MV-4-11 (cell line): ENCODE measurements at regions not wholly inside any gene's neighbourhood (a gene's known extent, or its start where the extent isn't known, plus 50 kb on each side); places are given as distances from the start of the nearest gene placed in this dataset.
A peak's percentile ranks its signal among the peaks of the same experiment; 100 is the strongest.
"Not testable (repeated sequence)": the region's sequence is repeated elsewhere in the genome, so short reads cannot be mapped to it uniquely, and the experiment has no call there.

ENCODE experiments used
- DNase-seq: peaks from one replicate; lab custom pipeline; 2025; lab: John Stamatoyannopoulos, UW

DNA sequence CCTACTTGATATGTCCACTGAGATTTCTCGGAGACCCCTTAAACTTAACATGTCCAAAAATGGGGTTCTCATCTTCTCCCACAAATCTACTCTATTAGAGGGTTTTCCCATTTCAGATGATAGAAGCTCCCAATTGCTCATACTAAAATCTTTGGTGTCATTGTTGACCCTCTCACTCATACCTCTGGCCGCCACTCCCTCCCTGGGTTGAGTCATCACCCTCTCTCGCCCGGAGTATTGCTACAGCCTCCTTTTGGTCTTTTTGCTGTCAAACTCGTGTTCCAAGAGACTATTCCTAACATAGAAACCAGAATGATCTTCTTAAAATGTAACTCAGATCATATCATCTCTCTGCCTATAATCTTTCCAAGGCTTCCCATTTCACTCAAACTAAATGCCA, 91.0 kb upstream of the GNAQ start:
- DNase-seq: no peak

DNA sequence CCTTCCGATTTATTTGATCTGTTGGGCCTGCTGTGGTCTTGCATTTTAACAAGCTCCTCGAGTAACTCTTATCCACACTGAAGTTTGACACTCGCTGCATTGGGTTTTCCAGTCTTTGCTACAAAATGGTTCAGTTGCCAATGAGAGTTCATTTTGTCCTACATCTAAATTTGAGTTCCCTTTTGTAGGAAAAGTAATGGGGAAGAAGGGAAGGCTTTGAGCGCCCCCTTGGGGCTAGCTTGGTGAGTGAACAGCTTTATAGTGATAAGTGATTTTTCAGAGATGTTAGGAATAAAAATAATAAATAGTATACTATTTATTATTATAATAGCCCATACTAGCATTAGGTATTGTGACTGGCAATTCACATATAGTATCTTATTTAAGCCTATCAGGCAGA, 89.9 kb upstream of the GNAQ start:
- DNase-seq: peak; percentile 72

DNA sequence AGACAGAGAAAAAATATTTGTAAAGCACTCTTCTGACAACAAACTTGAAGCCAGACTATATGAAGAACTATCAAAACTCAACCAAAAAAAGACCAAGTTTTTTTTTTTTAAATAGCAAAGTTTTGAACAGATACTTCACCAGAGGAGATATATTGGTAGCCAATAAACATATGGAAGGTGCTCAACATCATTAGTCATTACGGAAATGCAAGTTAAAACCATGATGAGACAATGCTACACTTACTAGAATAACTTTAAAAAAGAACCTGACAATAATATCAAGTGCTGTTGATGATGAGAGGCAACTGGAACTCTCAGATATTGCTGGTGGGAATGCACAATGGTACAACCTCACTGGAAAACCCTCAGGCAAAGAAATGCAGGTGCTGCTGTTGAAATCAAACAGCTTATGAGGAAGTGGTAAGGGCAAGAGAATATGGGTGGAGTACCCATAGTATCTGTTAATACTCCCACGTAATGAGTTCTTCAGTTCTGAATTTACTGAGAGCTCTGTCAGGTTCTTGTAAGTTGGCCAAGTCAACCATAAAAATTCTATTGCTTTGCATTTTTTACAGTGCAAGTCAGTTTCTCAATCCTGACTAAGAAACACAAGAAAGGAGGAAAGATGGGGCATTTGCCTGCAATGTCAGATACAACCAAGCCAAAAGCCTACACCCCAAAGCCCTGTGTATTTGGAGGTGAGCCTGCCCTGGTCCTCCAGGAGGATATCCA, 87.3 kb upstream of the GNAQ start:
- peak; percentile 96 for DNase-seq

DNA sequence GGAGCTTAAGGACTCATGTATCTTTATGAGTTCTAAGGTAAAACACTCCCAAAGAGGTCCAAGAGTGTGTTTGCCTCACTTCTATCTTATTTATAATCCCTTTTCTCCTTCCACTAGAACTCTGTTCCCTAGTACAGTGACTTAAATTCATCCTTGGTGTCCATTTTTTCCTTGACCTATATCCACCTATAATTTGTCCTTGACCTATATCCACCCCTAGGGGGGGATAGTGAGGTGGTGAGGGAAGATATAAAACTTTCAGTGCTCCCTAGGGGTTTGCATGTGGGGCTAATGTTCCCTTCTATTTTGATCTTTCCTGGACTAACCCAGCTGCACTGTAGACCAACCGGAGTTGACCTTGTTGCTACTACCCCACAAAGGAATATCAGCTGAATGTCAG, 83.5 kb upstream of the GNAQ start:
- peak; percentile 42 for DNase-seq

DNA sequence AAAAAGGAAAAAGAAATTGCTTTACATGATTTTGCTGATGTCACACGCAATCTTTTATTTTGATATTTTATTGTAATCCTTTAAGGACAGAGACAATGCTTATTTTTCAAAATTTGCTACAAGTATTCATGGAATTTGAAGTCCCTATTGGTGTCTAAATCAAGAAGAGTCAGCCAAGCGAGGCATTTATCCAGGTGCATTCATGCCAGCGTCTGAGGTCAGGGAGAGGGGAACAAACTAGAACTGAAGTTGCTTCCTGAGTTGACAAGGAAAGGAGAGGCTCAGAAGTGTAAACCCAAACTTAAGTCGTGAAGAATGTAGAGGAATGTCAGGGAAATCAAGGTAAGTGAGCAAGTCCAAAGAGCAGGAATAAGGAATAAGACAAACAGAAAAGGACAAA, 83.0 kb upstream of the GNAQ start:
- DNase-seq: no peak

DNA sequence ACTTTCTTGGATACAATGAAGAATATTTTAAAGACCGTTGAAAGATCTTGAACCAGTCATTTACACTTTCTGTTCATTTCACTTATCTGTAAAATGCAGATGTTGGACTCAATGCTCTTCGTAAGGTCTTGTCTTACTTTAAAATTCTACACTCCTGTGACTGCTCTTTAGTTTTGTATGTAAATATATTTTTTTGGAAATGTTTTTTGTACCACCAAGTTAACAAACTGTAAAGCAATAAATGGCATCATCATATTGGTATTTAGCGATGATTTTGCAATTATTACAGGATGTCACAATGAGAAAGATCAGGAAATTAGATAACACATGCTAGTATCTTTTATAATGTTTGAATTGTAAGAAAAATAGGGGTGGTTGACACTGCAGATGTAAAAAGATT, 80.8 kb upstream of the GNAQ start:
- DNase-seq: no peak

DNA sequence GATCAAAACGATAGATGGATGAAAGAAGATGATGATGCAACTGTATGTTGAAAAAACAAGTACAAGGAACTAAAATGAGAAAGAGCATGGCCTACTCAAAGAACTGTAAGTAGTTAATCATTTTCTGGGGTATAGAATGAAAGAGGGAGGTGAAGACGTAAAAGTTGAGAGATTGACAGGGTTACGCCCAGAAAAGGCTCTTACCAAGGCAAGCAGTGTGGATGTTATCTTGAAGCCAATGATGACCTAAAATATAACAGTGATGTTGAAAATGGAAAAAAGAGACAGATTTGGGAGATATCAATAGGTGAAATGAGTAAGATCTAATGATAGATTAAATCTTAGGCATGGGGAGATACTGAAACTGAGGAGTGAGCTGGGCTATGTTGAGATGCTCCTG, 80.4 kb upstream of the GNAQ start:
- peak; percentile 15 for DNase-seq

DNA sequence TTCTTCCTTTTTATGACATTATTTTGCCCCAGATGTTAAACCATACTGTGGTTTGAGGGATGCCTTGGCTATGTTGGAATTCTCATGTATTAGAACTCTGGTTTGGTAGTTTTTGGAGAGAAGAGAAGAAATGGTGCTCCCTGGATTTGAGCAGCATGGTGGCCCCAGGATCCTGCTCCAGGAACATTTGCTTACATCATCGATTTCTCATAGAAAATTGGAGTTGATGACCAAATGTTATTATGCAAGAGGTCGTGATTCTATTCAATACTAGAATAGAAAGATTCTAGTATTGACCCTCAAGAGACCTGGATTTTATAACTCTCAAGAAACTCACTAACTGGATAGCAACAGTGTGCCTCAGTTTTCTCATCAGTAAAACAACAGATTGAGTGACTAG, 77.5 kb upstream of the GNAQ start:
- no peak for DNase-seq

DNA sequence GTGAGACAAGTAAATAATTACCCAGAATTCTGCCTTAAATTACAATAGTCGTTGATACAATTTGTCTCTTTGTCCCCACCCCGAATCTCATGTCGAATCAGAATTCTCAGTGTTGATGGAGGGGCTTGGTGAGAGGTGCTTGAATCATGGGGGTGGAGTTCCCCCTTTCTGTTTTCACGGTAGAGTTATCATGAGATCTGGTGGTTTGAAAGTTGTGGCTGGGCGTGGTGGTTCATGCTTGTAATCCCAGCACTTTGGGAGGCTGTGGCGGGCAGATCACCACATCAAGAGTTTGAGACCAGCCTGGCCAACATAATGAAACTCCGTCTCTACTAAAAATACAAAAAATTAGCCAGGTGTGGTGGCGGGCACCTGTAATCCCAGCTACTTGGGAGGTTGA, 75.0 kb upstream of the GNAQ start:
- not testable (repeated sequence) for DNase-seq

DNA sequence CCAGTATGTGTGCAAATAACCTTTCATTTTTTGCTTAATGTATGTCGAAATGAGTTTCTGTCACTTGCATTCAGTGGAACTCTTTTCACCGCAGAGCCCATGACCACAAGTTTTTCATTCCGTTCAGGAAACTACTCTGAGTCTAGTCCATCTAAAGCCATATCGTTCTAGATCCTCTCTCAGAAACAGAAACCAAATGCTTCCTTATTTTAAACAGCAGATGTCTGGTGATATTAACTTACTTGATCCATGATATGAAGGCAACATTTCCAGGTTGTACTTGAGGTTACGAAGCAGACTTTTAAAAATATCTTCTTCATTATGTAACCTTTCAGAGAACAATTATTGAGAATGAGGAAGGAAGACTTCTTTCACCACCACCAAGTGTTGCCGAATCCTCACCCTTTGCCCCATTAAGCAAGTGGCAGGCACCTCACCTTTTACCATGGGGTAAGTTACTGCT, 72.4 kb upstream of the GNAQ start:
- DNase-seq: peak; percentile 100

DNA sequence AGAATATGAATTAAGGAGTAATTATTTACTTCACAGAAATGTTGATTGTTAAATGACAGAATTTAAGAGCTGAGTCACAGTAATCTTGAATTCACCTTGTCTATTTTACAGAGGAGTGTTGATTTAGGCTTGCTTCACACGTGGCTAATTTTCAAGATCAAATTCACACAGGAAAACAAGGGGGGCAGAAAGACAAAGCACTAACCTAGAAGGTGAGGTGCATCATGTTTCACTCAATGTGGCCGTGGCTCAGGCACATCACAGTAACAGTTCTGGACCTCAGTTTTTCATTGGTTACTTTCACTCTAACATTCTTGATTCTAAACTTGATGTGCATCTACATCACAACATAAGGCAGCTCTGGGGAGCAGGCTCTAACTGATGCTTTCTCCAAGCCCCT, 69.6 kb upstream of the GNAQ start:
- DNase-seq: no peak

DNA sequence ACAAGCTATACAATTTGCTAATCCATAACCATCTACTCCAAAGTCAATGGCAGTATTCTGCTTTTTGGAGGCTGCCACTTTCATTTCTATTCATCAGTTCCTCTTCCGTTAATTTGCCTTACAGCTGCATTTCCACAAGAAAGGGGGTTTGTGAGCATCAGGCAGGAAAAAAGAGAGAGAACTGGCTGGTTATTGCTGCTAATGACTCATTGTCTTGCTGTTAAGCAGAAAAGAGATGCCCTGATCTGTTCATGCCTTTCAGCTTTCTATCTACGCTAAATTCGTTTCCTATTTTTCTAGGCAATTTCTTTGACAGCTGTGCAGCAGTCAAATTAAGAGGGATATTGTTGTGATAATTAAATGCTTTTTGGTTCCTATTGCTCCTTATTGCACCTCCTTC, 65.9 kb upstream of the GNAQ start:
- DNase-seq: peak; percentile 99

DNA sequence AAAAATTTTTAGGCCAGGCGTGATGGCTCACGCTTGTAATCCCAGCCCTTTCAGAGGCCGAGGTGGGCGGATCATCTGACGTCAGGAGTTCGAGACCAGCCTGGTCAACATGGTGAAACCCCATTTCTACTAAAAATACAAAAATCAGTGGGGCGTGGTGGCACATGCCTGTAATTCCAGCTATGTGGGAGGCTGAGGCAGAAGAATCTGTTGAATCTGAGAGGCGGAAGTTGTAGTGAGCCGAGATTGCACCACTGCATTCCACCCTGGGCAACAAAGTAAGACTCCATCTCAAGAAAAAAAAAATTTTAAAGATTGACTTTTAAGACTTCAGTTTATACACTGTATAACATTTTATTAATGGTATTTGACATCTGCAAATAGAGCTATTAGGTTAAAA, 60.1 kb upstream of the GNAQ start:
- DNase-seq: no peak

DNA sequence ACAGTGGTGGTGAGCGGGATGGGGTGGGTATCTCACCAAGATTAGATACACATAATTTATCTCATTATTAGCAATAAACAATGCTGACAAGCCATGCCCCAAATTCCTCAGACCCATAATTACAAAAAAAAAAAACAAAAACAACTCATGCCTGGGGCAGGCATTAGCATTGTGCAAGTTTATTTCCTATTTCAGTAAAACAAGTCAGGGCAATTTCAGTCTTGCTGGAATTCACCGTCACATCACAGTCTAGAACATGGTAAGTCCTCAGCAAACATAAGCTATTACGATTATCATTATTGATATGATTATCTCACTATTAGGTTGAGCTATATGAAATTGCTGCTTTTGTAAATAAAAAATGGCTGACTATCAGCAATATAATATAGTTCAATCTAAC, 57.5 kb upstream of the GNAQ start:
- no peak for DNase-seq

DNA sequence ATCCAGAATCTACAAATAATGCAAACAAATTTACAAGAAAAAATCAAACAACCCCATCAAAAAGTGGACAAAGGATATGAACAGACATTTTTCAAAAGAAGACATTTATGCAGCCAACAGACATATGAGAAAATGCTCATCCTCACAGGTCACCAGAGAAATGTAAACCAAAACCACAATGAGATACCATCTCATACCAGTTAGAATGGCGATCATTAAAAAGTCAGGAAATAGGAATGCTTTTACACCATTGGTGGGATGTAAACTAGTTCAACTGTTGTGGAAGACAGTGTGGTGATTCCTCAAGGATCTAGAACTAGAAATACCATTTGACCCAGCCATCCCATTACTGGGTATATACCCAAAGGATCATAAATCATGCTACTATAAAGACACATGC, 56.6 kb upstream of the GNAQ start:
- not testable (repeated sequence) for DNase-seq
